ENCODE measurements at regions not wholly inside any gene's neighbourhood (a gene's known extent, or its start where the extent isn't known, plus 50 kb on each side); places are given as distances from the start of the nearest gene placed in this dataset.

DNA sequence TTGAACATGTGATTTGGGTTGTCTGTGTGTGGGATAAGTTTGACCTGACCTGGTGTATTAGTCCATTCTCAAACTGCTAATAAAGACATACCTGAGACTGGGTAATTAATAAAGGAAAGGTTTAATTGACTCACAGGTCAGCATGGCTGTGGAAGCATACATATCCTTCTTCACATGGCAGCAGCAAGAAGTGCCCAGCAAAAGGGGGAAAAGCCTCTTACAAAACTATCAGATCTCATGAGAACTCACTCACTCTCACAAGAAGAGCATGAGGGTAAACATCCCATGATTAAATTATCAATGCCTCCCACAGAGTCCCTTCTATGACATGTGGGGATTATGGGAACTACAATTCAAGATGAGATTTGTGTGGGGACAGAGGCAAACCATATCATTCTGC lies 94.0 kb upstream of the PPM1H start:
- H3K36me3 Mint-ChIP-seq = no peaks in the 10 kb centered on the region
- H3K9me3 Mint-ChIP-seq = peaks cover 19% of the 10 kb centered on the region
- ChIA-PET POLR2A (interaction anchor here (0.6 kb wide), 1 partner anchor 1669 kb away, joined by 10 read pairs; no protein-coding TSS in a partner anchor), CTCF (no interaction called here)
- H3K27ac Mint-ChIP-seq = no peak overlapping the region
- no peaks in the 10 kb centered on the region; the same call in 1 of the 2 replicates for H3K27me3 Mint-ChIP-seq (ENCODE audit: low read depth)
- no peak overlapping the region for H3K4me3 Mint-ChIP-seq
- ATAC-seq (no peak), DNase-seq (ENCODE audit: low spot score) (no peak)
- TF ChIP-seq SP1 (CRISPR knock-in tag; conservative IDR thresholded peaks at IDR 0.05) (no peak), ETV6 (CRISPR knock-in tag; IDR thresholded peaks at IDR 0.05) (no peak), KAT7 (CRISPR knock-in tag; IDR thresholded peaks at IDR 0.05; ENCODE audit: borderline replicate concordance) (no peak), FOXP1 (CRISPR knock-in tag; IDR thresholded peaks at IDR 0.05; ENCODE audit: borderline replicate concordance) (no peak), ZNF416 (CRISPR knock-in tag; IDR thresholded peaks at IDR 0.05) (no peak), ZNF232 (CRISPR knock-in tag; IDR thresholded peaks at IDR 0.05) (no peak), RELA (CRISPR knock-in tag; IDR thresholded peaks at IDR 0.05; ENCODE audit: borderline replicate concordance) (no peak), CREB1 (CRISPR knock-in tag; IDR thresholded peaks at IDR 0.05) (no peak), SMAD4 (CRISPR knock-in tag; IDR thresholded peaks at IDR 0.05) (no peak)
- TF ChIP-seq, protein P1, sequence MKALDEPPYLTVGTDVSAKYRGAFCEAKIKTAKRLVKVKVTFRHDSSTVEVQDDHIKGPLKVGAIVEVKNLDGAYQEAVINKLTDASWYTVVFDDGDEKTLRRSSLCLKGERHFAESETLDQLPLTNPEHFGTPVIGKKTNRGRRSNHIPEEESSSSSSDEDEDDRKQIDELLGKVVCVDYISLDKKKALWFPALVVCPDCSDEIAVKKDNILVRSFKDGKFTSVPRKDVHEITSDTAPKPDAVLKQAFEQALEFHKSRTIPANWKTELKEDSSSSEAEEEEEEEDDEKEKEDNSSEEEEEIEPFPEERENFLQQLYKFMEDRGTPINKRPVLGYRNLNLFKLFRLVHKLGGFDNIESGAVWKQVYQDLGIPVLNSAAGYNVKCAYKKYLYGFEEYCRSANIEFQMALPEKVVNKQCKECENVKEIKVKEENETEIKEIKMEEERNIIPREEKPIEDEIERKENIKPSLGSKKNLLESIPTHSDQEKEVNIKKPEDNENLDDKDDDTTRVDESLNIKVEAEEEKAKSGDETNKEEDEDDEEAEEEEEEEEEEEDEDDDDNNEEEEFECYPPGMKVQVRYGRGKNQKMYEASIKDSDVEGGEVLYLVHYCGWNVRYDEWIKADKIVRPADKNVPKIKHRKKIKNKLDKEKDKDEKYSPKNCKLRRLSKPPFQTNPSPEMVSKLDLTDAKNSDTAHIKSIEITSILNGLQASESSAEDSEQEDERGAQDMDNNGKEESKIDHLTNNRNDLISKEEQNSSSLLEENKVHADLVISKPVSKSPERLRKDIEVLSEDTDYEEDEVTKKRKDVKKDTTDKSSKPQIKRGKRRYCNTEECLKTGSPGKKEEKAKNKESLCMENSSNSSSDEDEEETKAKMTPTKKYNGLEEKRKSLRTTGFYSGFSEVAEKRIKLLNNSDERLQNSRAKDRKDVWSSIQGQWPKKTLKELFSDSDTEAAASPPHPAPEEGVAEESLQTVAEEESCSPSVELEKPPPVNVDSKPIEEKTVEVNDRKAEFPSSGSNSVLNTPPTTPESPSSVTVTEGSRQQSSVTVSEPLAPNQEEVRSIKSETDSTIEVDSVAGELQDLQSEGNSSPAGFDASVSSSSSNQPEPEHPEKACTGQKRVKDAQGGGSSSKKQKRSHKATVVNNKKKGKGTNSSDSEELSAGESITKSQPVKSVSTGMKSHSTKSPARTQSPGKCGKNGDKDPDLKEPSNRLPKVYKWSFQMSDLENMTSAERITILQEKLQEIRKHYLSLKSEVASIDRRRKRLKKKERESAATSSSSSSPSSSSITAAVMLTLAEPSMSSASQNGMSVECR (CRISPR knock-in tag; IDR thresholded peaks at IDR 0.05; ENCODE audit: borderline replicate concordance) = no peak
- TF ChIP-seq, protein P2, sequence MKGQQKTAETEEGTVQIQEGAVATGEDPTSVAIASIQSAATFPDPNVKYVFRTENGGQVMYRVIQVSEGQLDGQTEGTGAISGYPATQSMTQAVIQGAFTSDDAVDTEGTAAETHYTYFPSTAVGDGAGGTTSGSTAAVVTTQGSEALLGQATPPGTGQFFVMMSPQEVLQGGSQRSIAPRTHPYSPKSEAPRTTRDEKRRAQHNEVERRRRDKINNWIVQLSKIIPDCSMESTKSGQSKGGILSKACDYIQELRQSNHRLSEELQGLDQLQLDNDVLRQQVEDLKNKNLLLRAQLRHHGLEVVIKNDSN (CRISPR knock-in tag; IDR thresholded peaks at IDR 0.05) = no peak
- TF ChIP-seq, protein P3, sequence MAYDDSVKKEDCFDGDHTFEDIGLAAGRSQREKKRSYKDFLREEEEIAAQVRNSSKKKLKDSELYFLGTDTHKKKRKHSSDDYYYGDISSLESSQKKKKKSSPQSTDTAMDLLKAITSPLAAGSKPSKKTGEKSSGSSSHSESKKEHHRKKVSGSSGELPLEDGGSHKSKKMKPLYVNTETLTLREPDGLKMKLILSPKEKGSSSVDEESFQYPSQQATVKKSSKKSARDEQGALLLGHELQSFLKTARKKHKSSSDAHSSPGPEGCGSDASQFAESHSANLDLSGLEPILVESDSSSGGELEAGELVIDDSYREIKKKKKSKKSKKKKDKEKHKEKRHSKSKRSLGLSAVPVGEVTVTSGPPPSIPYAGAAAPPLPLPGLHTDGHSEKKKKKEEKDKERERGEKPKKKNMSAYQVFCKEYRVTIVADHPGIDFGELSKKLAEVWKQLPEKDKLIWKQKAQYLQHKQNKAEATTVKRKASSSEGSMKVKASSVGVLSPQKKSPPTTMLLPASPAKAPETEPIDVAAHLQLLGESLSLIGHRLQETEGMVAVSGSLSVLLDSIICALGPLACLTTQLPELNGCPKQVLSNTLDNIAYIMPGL (CRISPR knock-in tag; IDR thresholded peaks at IDR 0.05) = no peak
- TF ChIP-seq, protein P4, sequence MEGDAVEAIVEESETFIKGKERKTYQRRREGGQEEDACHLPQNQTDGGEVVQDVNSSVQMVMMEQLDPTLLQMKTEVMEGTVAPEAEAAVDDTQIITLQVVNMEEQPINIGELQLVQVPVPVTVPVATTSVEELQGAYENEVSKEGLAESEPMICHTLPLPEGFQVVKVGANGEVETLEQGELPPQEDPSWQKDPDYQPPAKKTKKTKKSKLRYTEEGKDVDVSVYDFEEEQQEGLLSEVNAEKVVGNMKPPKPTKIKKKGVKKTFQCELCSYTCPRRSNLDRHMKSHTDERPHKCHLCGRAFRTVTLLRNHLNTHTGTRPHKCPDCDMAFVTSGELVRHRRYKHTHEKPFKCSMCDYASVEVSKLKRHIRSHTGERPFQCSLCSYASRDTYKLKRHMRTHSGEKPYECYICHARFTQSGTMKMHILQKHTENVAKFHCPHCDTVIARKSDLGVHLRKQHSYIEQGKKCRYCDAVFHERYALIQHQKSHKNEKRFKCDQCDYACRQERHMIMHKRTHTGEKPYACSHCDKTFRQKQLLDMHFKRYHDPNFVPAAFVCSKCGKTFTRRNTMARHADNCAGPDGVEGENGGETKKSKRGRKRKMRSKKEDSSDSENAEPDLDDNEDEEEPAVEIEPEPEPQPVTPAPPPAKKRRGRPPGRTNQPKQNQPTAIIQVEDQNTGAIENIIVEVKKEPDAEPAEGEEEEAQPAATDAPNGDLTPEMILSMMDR (IDR thresholded peaks at IDR 0.05) = no peak
- TF ChIP-seq, protein P5, sequence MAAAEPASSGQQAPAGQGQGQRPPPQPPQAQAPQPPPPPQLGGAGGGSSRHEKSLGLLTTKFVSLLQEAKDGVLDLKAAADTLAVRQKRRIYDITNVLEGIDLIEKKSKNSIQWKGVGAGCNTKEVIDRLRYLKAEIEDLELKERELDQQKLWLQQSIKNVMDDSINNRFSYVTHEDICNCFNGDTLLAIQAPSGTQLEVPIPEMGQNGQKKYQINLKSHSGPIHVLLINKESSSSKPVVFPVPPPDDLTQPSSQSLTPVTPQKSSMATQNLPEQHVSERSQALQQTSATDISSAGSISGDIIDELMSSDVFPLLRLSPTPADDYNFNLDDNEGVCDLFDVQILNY (CRISPR knock-in tag; IDR thresholded peaks at IDR 0.05) = no peak
- TF ChIP-seq, protein P6, sequence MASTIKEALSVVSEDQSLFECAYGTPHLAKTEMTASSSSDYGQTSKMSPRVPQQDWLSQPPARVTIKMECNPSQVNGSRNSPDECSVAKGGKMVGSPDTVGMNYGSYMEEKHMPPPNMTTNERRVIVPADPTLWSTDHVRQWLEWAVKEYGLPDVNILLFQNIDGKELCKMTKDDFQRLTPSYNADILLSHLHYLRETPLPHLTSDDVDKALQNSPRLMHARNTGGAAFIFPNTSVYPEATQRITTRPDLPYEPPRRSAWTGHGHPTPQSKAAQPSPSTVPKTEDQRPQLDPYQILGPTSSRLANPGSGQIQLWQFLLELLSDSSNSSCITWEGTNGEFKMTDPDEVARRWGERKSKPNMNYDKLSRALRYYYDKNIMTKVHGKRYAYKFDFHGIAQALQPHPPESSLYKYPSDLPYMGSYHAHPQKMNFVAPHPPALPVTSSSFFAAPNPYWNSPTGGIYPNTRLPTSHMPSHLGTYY (CRISPR knock-in tag; IDR thresholded peaks at IDR 0.05) = no peak
- peaks cover 37% of the 10 kb centered on the region for H3K4me1 Mint-ChIP-seq
